Activated T-cell treated with anti-CD3 and anti-CD28 coated beads, Interleukin-2, amount 50 U/mL, for 48 hours (primary cell): ENCODE measurements at regions not wholly inside any gene's neighbourhood (a gene's known extent, or its start where the extent isn't known, plus 50 kb on each side); places are given as distances from the start of the nearest gene placed in this dataset.
"Not testable (repeated sequence)": the region's sequence is repeated elsewhere in the genome, so short reads cannot be mapped to it uniquely, and the experiment has no call there.

Experiments
- DNase-seq, 2 experiments: peaks; one replicate each; pipeline ENCODE4 v3.0.0-alpha.2; 2020

GRCh38 chr1:34371179-34371578, 194.5 kb downstream of the C1orf94 start:
- DNase-seq = not testable (repeated sequence)

DNA sequence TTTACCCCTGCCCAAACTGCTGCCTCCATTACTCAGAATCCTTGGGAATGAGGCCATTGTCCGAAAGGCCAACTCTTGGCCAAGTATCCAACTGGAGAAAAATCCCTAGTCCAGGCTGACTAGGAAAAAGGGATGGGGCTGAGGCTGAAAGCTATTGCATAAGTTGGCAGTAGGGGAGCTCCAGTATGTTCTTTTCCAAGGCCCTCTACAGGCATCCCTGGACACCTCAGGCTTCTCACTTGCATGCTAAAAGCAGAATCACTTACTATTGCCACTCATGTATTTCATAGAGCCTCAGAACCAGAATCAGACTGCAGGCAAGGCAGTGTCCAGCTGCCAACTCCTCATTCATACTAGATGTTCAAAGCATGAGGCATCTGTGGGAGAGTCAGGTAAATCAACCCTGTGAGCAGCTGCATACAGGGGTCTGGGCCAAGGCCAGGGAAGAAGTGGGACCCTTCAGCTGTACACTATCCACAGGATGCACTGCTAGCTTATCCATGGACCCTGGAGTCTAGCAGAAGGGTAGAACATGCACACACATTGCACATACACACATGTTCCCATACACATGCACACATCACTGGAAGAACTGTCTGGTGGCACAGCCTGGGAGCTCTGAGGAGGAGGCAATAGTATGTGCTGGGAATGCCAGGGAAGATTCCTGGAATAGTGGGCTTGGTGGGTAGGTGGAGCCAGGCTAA, 195.3 kb downstream of the C1orf94 start:
- DNase-seq = no peak

GRCh38 chr1:34372891-34373290, 196.2 kb downstream of the C1orf94 start:
- no peak for DNase-seq

GRCh38 chr1:34373912-34374311, 197.2 kb downstream of the C1orf94 start:
- no peak for DNase-seq

GRCh38 chr1:34376531-34376930, 199.8 kb downstream of the C1orf94 start:
- DNase-seq = no peak

DNA sequence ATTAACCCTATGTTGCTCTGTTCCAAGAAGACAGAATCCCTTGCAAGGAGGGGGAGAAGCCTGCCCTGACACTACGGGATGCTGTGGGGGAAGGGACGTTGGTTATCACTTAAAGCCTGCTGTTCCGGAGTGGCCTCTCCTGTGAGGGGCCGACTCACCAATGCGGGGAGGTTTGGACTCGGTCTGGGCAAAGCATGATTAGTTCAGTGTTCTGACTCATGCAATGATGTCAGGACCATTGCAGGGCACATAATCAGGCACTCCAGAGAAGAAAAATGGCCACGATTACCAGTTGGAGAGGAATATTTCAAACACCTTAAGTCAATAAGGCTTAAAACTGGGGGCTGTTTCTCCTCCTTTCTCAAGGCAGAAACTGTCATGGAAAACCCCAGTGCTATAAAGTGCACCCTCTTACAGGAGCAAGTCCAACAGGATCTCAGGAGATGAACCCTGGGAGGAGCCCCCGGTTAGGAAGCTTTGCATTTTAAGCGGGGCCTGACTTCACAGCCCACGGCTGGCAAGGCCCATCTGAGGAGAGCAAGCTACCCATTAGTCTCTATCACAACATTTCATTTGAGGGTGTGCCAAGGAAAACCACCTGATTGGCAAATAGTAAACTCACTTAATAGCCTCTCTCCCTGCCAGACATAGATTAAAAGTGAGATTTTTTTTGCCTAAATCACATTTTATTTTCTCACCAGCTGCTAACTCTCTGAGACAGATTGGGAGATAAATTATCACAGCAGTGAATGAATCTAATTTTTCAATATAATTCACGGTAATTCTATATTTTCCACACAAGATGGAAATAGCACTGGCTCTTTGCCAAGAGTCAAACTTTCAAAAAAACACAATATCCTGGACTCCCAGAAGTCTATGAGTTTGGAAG, 202.5 kb downstream of the C1orf94 start:
- DNase-seq = no peak

- no peak for DNase-seq
Measured at GRCh38 chr1:34379911-34380310, 203.2 kb downstream of the C1orf94 start.

DNA sequence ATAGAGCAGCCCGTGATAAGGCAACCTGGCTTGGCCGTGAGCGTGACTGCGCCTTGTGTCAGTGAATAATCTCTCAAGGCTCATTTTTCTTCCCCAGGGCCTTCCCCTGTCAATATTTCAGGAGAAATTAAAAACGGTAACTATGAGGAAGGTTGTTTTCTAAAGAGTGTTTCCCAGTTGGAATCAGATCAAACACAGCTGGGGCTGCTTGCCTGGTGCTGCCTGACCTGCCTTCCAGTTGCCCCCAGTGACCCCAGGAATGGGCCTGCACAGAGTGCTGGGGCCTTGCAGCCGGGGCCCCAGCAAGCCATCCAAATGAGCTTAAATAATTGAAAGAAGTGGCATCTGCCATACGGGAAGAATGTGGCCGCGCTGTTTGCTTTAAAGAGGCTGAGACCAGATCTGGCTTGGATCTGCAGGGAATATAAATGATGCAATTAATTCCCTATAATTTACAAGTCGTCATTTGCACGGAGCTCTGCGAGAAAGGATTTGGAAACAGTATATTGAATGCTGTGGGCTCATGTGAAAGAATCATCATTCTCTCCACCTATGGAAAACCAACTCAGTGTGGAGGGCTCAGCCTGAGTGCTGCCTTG, 203.9 kb downstream of the C1orf94 start:
- no peak for DNase-seq

DNA sequence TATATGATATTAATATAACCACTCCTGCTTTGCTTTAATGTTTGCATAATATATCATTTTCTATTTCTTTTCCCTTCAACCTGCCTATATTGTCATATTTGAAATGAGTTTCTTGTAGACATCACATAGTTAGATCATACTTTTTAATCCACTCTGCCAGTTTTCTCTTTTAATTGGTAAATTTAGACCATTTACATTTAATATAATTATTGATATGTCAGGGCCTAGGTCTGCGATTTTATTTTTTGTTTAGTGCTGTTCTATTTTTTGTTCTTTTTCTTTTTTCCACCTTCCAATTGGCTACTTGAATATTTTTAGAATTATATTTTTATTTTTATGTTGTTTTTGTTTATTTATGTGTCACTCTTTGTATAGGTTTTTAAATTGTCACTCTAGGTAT, 213.3 kb downstream of the C1orf94 start:
- DNase-seq = no peak

- no peak for DNase-seq
Measured at GRCh38 chr1:34396042-34396441, 219.3 kb downstream of the C1orf94 start.

- no peak for DNase-seq
Measured at GRCh38 chr1:34398241-34398915, 221.7 kb downstream of the C1orf94 start.

- DNase-seq = no peak
Measured at GRCh38 chr1:34398916-34399275, 222.2 kb downstream of the C1orf94 start.

GRCh38 chr1:34400675-34401074, 224.0 kb downstream of the C1orf94 start:
- no peak for DNase-seq

- no peak for DNase-seq
Measured at GRCh38 chr1:34403156-34403555, 226.4 kb downstream of the C1orf94 start.

- DNase-seq = no peak
Measured at GRCh38 chr1:34404804-34405203, 228.1 kb downstream of the C1orf94 start.

DNA sequence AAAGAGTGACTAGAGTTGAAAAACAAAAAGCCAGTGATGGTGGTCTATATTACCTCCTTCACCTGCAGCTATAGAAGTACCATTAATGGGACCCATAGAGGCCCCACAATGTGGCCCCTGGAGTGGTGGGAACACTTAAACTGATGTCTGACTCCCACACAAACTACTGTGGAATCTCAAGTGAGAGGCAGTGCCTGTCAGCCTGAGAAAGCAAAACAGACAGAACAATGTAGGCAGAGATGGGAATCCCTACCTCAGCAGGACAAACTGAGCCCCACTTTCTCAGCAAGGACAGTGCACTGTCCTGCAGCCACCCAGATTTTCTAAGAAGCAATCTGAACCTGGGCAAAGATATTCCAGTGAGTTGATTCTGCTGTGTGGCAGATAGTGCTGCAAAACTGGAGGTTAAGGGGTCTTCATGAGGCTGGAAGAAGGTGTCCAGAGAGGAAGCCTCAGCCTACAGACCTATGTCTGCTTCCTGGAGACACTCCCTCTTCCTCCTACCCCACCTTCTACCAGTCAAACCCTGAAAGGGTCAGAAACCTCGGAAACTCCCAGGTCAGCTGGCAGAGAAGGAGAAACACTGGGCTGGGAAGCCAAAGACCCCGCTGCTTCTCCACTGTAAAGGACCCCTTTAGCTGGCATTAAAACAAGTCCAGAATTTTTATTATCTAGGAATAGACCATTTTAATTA, 228.7 kb downstream of the C1orf94 start:
- no peak for DNase-seq

DNA sequence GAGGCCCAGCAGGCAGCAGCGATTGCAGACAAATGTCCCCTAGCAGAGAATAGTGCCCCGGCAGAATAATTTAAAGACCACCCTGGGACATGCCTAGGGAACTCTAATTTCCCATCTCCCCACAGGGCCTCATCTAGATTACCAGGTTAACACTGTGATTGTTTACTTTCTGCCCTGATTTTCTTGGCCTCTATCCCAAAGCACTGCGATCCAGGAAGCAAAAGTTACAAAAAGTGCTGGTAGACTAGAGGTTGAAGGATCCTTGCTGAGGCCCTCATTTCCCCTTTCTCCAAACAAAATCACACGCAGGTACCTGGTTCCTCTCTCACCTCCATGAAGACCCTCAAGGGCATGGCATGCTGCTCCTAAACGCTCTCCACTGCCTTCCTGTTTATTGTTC, 229.7 kb downstream of the C1orf94 start:
- DNase-seq = no peak

DNA sequence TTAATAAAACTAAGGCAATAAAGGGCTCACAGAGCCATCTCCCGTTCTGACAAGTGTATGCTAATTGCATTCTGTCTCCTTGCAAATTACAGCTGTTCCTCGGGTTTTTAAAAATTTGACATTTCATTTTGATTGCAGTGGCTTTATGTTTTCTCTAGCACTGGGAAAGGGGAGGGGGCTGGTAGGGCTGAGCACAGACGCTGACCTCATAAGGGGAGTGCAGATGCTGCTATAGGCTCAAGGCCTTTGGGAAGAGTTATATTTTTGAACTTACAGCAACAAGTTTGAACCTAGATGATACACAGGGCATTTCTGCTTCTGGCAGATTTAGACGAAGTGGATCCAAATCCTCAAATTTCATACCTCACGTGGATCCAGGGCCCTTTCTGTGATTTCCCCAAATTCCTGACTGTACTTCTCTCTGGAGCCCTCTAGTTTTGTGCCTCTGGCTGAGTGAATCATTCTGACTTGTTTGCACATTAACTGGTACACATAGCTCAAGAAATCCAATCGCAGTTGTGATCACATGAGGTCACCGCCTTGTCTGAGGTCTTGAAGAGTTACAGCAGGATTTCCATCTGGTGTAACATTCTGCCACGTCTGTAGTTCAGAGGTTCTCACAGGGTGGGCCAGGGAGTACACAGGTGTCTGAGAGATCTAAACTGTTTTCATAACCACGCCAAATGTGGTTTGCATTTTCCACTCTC, 230.3 kb downstream of the C1orf94 start:
- DNase-seq = no peak

DNA sequence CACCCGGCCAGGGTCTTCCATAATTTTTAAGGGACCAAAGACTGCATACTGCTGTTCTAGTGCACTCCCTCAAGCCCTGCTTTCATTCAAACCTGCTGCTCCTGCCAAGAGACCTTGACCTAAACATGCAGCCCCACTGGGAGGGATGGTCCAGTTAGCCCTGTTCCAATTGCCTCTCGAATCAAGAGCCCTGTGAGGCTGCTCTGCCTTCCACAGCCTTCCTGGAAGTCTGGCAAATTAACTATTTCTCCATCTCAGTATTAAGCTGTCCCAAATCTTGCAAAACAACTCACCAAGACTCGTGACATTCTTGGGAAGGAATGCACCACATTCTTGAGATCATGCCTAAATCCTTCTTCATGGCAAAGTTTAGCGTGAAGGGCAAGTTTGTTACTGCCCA, 231.3 kb downstream of the C1orf94 start:
- DNase-seq = no peak

- no peak for DNase-seq
Measured at GRCh38 chr1:34409689-34410229, 233.1 kb downstream of the C1orf94 start.

DNA sequence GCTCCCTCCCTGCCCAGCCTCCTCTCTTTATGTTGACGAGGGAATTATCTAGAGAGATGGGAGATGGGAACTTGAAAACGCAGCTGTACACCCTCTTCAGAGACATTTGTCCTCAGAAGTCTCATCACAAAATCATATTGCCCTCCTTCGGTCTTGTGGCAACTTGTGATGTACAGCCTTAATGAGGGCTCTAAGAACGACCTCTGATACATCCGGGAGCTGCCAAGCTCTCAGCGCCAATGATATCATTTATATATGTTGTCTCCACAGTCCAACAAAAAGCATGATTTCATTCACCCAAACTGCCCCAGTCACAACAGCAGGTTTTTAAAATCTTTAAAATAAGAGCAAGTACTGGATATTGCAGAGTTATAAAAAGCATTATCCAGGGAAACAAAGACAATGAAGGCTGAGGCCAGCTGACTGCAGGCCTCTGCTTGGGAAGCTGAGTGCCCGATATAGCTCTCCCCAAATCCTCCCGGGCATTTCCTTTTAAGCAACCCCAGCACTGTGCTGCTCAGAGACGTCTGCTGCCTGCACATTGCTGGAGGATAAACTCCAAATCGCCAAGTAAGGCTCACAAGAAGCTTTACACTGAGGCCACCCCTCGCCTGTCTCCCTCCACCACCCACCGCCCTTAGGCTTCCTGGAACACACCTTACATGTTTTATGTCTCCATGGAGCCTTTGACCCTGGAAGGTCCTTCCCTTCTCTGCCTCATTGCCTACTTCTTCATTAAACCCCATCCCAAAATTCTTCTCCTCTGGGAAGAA, 236.1 kb downstream of the C1orf94 start:
- DNase-seq = no peak
